H9 (cell line): ENCODE measurements at regions not wholly inside any gene's neighbourhood (a gene's known extent, or its start where the extent isn't known, plus 50 kb on each side); places are given as distances from the start of the nearest gene placed in this dataset.

Experiments used
- DNase-seq: peaks from one replicate; pipeline ENCODE4 v3.0.0-alpha.2; 2017
- H2AFZ ChIP-seq: one replicate; pipeline ENCODE4 v1.6.1; 2013; ENCODE audit warnings: mild to moderate bottlenecking, low read length, control low read depth, moderate library complexity
- H2AK5ac ChIP-seq: 2 replicates; pipeline ENCODE4 v1.6.1; 2013; ENCODE audit warnings: low read length, control low read depth, mixed read lengths; ENCODE audit not compliant: insufficient read length
- H2BK120ac ChIP-seq: one replicate; pipeline ENCODE4 v1.6.1; 2013; ENCODE audit warnings: low read depth, mild to moderate bottlenecking, low read length, control low read depth, inconsistent platforms; ENCODE audit not compliant: poor library complexity, severe bottlenecking
- H2BK12ac ChIP-seq: 2 replicates; pipeline ENCODE4 v1.6.1; 2013; ENCODE audit warnings: low read length, control low read depth, mixed read lengths, low read depth; ENCODE audit not compliant: insufficient read length
- H2BK15ac ChIP-seq: 2 replicates; pipeline ENCODE4 v1.6.1; 2013; ENCODE audit warnings: low read depth, low read length, control low read depth
- H2BK20ac ChIP-seq: one replicate; pipeline ENCODE4 v1.6.1; 2013; ENCODE audit warnings: low read depth, mild to moderate bottlenecking, low read length, control low read depth, inconsistent platforms; ENCODE audit not compliant: poor library complexity, severe bottlenecking
- H2BK5ac ChIP-seq: 2 replicates; pipeline ENCODE4 v1.6.1; 2013; ENCODE audit warnings: low read length, control low read depth, mixed read lengths; ENCODE audit not compliant: insufficient read length
- H3K14ac ChIP-seq: 2 replicates; pipeline ENCODE4 v1.6.1; 2013; ENCODE audit warnings: low read length, control low read depth; ENCODE audit not compliant: insufficient read depth
- H3K18ac ChIP-seq: 2 replicates; pipeline ENCODE4 v1.6.1; 2013; ENCODE audit warnings: low read depth, mild to moderate bottlenecking, mixed read lengths, low read length, control low read depth; ENCODE audit not compliant: insufficient read length
- H3K23ac ChIP-seq: 2 replicates; pipeline ENCODE4 v1.6.1; 2013; ENCODE audit warnings: low read length, control low read depth, mixed read lengths, low read depth; ENCODE audit not compliant: insufficient read length
- H3K23me2 ChIP-seq: 2 replicates; pipeline ENCODE4 v1.6.1; 2013; ENCODE audit warnings: low read depth, mild to moderate bottlenecking, mixed read lengths, low read length, control low read depth; ENCODE audit not compliant: insufficient read length, poor library complexity, severe bottlenecking
- H3K27ac ChIP-seq: 2 replicates; pipeline ENCODE4 v1.5.1; 2013; ENCODE audit warnings: low read length, control low read depth, mixed read lengths, low read depth; ENCODE audit not compliant: insufficient read length
- H3K27me3 ChIP-seq: 2 replicates; pipeline ENCODE4 v1.6.1; 2013; ENCODE audit warnings: low read length, control low read depth, inconsistent platforms; ENCODE audit not compliant: insufficient read depth
- H3K4ac ChIP-seq: 2 replicates; pipeline ENCODE4 v1.6.1; 2013; ENCODE audit warnings: low read depth, mild to moderate bottlenecking, control low read depth, inconsistent platforms, low read length, moderate library complexity
- H3K4me1 ChIP-seq: 2 replicates; pipeline ENCODE4 v1.6.1; 2013; ENCODE audit warnings: low read length, control low read depth, inconsistent platforms; ENCODE audit not compliant: insufficient read depth
- H3K4me2 ChIP-seq: 2 replicates; pipeline ENCODE4 v1.6.1; 2013; ENCODE audit warnings: low read length, control low read depth, mixed read lengths; ENCODE audit not compliant: insufficient read length, insufficient read depth
- H3K56ac ChIP-seq: 2 replicates; pipeline ENCODE4 v1.6.1; 2013; ENCODE audit warnings: low read depth, mild to moderate bottlenecking, mixed read lengths, low read length, control low read depth; ENCODE audit not compliant: insufficient read length
- H3K79me1 ChIP-seq: 2 replicates; pipeline ENCODE4 v1.6.1; 2013; ENCODE audit warnings: low read depth, mild to moderate bottlenecking, moderate library complexity, low read length, control low read depth, inconsistent platforms; ENCODE audit not compliant: insufficient read depth, poor library complexity, severe bottlenecking
- H3K79me2 ChIP-seq: 2 replicates; pipeline ENCODE4 v1.6.1; 2013; ENCODE audit warnings: low read length, control low read depth, inconsistent platforms; ENCODE audit not compliant: insufficient read depth
- H3K9ac ChIP-seq: 2 replicates; pipeline ENCODE4 v1.6.1; 2013; ENCODE audit warnings: low read length, control low read depth, mixed read lengths; ENCODE audit not compliant: insufficient read length; ENCODE audit errors: extremely low read depth
- H3K9me3 ChIP-seq: one replicate; pipeline ENCODE4 v1.6.1; 2013; ENCODE audit warnings: low read depth, low read length, inconsistent platforms; ENCODE audit not compliant: control insufficient read depth
- H3T11ph ChIP-seq: one replicate; pipeline ENCODE4 v1.6.1; 2013; ENCODE audit warnings: mild to moderate bottlenecking, low read length, control low read depth, inconsistent platforms
- H4K20me1 ChIP-seq: one replicate; pipeline ENCODE4 v1.6.1; 2013; ENCODE audit not compliant: control insufficient read depth, insufficient read length, insufficient read depth
- H4K5ac ChIP-seq: 2 replicates; pipeline ENCODE4 v1.6.1; 2013; ENCODE audit warnings: low read depth, mild to moderate bottlenecking, mixed read lengths, low read length, control low read depth; ENCODE audit not compliant: insufficient read length
- H4K8ac ChIP-seq: replicated peaks from 2 replicates; pipeline ENCODE4 v1.6.1; 2013; ENCODE audit warnings: low read length, control low read depth, mixed read lengths, low read depth; ENCODE audit not compliant: insufficient read length
- H4K91ac ChIP-seq: 2 replicates; pipeline ENCODE4 v1.6.1; 2013; ENCODE audit warnings: low read depth, mild to moderate bottlenecking, moderate library complexity, mixed read lengths, low read length, control low read depth; ENCODE audit not compliant: insufficient read length
- H3K27ac Mint-ChIP-seq, 3 experiments: 2 replicates in 2 of 3; 3 replicates in 1 of 3; pipeline ENCODE4 v1.8.0; 2020 to 2021; ENCODE audit warnings: mixed read lengths in 3 of 3, mild to moderate bottlenecking in 1 of 3, moderate library complexity in 1 of 3
- H3K27me3 Mint-ChIP-seq: 2 replicates; pipeline ENCODE4 v1.8.0; 2021; ENCODE audit warnings: low read depth, mild to moderate bottlenecking, moderate library complexity, mixed read lengths
- H3K36me3 Mint-ChIP-seq, 3 experiments: 2 replicates in 2 of 3; 3 replicates in 1 of 3; pipeline ENCODE4 v1.8.0; 2020 to 2021; ENCODE audit warnings: low read depth in 3 of 3, mixed read lengths in 3 of 3; ENCODE audit not compliant: insufficient read depth in 1 of 3
- H3K4me1 Mint-ChIP-seq, 2 experiments: 2 replicates each; pipeline ENCODE4 v1.8.0; 2020; ENCODE audit warnings: mixed read lengths in 2 of 2
- H3K4me3 Mint-ChIP-seq, 2 experiments: 2 replicates in 1 of 2; 3 replicates in 1 of 2; pipeline ENCODE4 v1.8.0; 2020 to 2021; ENCODE audit warnings: mild to moderate bottlenecking in 2 of 2, mixed read lengths in 2 of 2, moderate library complexity in 1 of 2
- H3K9me3 Mint-ChIP-seq, 2 experiments: 2 replicates in 1 of 2; 3 replicates in 1 of 2; pipeline ENCODE4 v1.8.0; 2020; ENCODE audit warnings: mild to moderate bottlenecking in 2 of 2, mixed read lengths in 2 of 2, moderate library complexity in 1 of 2
- CTCF ChIP-seq: fragments of 200-600 bp; sonication (generic); conservative IDR thresholded peaks from 3 replicates; pipeline ENCODE4 v1.8.0; 2021; ENCODE audit warnings: antibody characterized with exemption, mild to moderate bottlenecking
- WGBS: extraction: QIAGEN DNeasy Blood & Tissue Kit; methylation state at CpG from one replicate; pipeline ENCODE4 v1.1.7; 2013; ENCODE audit warnings: missing lambda C conversion rate, low lambda C conversion rate, mixed read lengths; ENCODE audit not compliant: insufficient read length; ENCODE audit errors: extremely low coverage; 5-methylcytosine and 5-hydroxymethylcytosine counted together

- H3K4ac ChIP-seq = no peak overlapping the region
- no peak overlapping the region for H3K18ac ChIP-seq
- no peak overlapping the region for H2AFZ ChIP-seq
- no peak overlapping the region for H2BK120ac ChIP-seq
- no peak overlapping the region for H4K5ac ChIP-seq
- Mint-ChIP-seq H3K9me3 (no peaks in the 10 kb centered on the region), H3K4me3 (no peak overlapping the region), H3K27ac (no peak overlapping the region), H3K4me1 (peaks cover 2 to 4% of the 10 kb centered on the region in 2 experiments; a peak in 2 of 4 replicates), H3K27me3 (no peaks in the 10 kb centered on the region), H3K36me3 (no peaks in the 10 kb centered on the region; a peak in 1 of 7 replicates)
- H2BK15ac ChIP-seq = no peak overlapping the region
- H2BK20ac ChIP-seq = no peak overlapping the region
- H2BK5ac ChIP-seq = no peak overlapping the region
- H4K20me1 ChIP-seq = no peaks in the 10 kb centered on the region
- no peak overlapping the region for H4K91ac ChIP-seq
- H3K23me2 ChIP-seq = no peaks in the 10 kb centered on the region
- no peak overlapping the region for H3K14ac ChIP-seq
- H3K4me1 ChIP-seq = no peaks in the 10 kb centered on the region
- no peaks in the 10 kb centered on the region for H3K27me3 ChIP-seq
- no peaks in the 10 kb centered on the region for H3K79me2 ChIP-seq
- no peak overlapping the region for H3T11ph ChIP-seq
- WGBS = no CpG with 5 or more reads among the region's 7 CpGs
- H3K23ac ChIP-seq = no peak overlapping the region
- no peak for DNase-seq
- no peak overlapping the region for H2AK5ac ChIP-seq
- H3K4me2 ChIP-seq = no peak overlapping the region
- H3K56ac ChIP-seq = no peak overlapping the region
- no peak overlapping the region for H3K9ac ChIP-seq
- TF ChIP-seq CTCF = no peak
- no peaks in the 10 kb centered on the region for H3K9me3 ChIP-seq
- no peak overlapping the region for H4K8ac ChIP-seq
- no peak overlapping the region for H3K27ac ChIP-seq
- no peak overlapping the region for H2BK12ac ChIP-seq
- H3K79me1 ChIP-seq = no peaks in the 10 kb centered on the region
These were observed 72.8 kb upstream of the ATF7IP2 start for GRCh38 chr16:10312784-10313724.
